GM23338 (cell line): ENCODE measurements at regions not wholly inside any gene's neighbourhood (a gene's known extent, or its start where the extent isn't known, plus 50 kb on each side); places are given as distances from the start of the nearest gene placed in this dataset.

ENCODE experiments used
- ATAC-seq: fragments of 200-7000 bp; cut with Tn5 transposase; 3 replicates; pipeline ENCODE4 v1.9.1; 2020
- DNase-seq: peaks from one replicate; pipeline ENCODE4 v3.0.0-alpha.2; 2015; ENCODE audit warnings: low spot score
- H2AFZ ChIP-seq: fragments of 200-600 bp; sonication (generic); 2 replicates; pipeline ENCODE4 v1.8.0; 2016; ENCODE audit warnings: antibody characterized with exemption, mild to moderate bottlenecking, moderate library complexity
- H3F3A ChIP-seq: fragments of 200-600 bp; sonication (generic); replicated peaks from 2 replicates; pipeline ENCODE4 v1.8.0; 2017; ENCODE audit warnings: antibody characterized with exemption, mixed run types, low read depth
- H3K27ac ChIP-seq: fragments of 200-600 bp; sonication (generic); 2 replicates; pipeline ENCODE4 v1.6.1; 2016; ENCODE audit warnings: low read depth
- H3K27me3 ChIP-seq: fragments of 200-600 bp; sonication (generic); 2 replicates; pipeline ENCODE4 v1.8.0; 2016; ENCODE audit warnings: mild to moderate bottlenecking, mixed run types, moderate library complexity; ENCODE audit not compliant: insufficient read depth
- H3K36me3 ChIP-seq: fragments of 200-600 bp; sonication (generic); 2 replicates; pipeline ENCODE4 v1.8.0; 2016; ENCODE audit warnings: mild to moderate bottlenecking; ENCODE audit not compliant: insufficient read depth
- H3K4me1 ChIP-seq: fragments of 200-600 bp; sonication (generic); 2 replicates; pipeline ENCODE4 v1.8.0; 2016; ENCODE audit warnings: mild to moderate bottlenecking, moderate library complexity; ENCODE audit not compliant: insufficient read depth
- H3K4me2 ChIP-seq: fragments of 200-600 bp; sonication (generic); 2 replicates; pipeline ENCODE4 v1.7.1; 2017; ENCODE audit warnings: mixed run types
- H3K4me3 ChIP-seq: fragments of 200-600 bp; sonication (generic); 2 replicates; pipeline ENCODE4 v1.6.1; 2016; ENCODE audit warnings: mixed run types
- H3K79me2 ChIP-seq: fragments of 200-600 bp; sonication (generic); replicated peaks from 2 replicates; pipeline ENCODE4 v1.8.0; 2017; ENCODE audit warnings: mild to moderate bottlenecking; ENCODE audit not compliant: insufficient read depth
- H3K9me2 ChIP-seq: fragments of 200-600 bp; sonication (generic); 2 replicates; pipeline ENCODE4 v1.8.0; 2017; ENCODE audit not compliant: insufficient read depth
- H4K20me1 ChIP-seq: fragments of 200-600 bp; sonication (generic); replicated peaks from 2 replicates; pipeline ENCODE4 v1.8.0; 2017; ENCODE audit warnings: mild to moderate bottlenecking; ENCODE audit not compliant: insufficient read depth
- H3K27ac Mint-ChIP-seq: 2 replicates; pipeline ENCODE4 v1.8.0; 2020; ENCODE audit warnings: inconsistent platforms, mild to moderate bottlenecking, moderate library complexity, mixed read lengths
- H3K27me3 Mint-ChIP-seq: 3 replicates; pipeline ENCODE4 v1.8.0; 2022; ENCODE audit warnings: low read depth, mild to moderate bottlenecking, moderate library complexity, mixed read lengths, inconsistent platforms; ENCODE audit not compliant: insufficient read depth, poor library complexity
- H3K36me3 Mint-ChIP-seq: 3 replicates; pipeline ENCODE4 v1.8.0; 2021; ENCODE audit warnings: low read depth, mild to moderate bottlenecking, inconsistent platforms, moderate library complexity, mixed read lengths
- H3K4me1 Mint-ChIP-seq: 3 replicates; pipeline ENCODE4 v1.8.0; 2020; ENCODE audit warnings: mild to moderate bottlenecking, inconsistent platforms, mixed read lengths
- H3K4me3 Mint-ChIP-seq: 3 replicates; pipeline ENCODE4 v1.8.0; 2021; ENCODE audit warnings: moderate library complexity, mild to moderate bottlenecking, inconsistent platforms, mixed read lengths
- H3K9me3 Mint-ChIP-seq: 3 replicates; pipeline ENCODE4 v1.8.0; 2020; ENCODE audit warnings: moderate library complexity, mild to moderate bottlenecking, inconsistent platforms, mixed read lengths
- CREB1 ChIP-seq: fragments of 250-450 bp; sonication (Bioruptor Pico); IDR thresholded peaks from 2 replicates; pipeline ENCODE4 v1.5.0; 2020; ENCODE audit warnings: low read depth, mild to moderate bottlenecking, moderate library complexity
- EZH2 ChIP-seq: fragments of 200-600 bp; sonication (generic); IDR thresholded peaks from one replicate; pipeline ENCODE4 v1.8.0; 2017; ENCODE audit warnings: antibody characterized with exemption, mild to moderate bottlenecking, low read depth; ENCODE audit not compliant: unreplicated experiment
- EZH2phosphoT487 ChIP-seq: fragments of 200-600 bp; sonication (generic); IDR thresholded peaks from one replicate; pipeline ENCODE4 v1.8.1; 2018; ENCODE audit warnings: antibody characterized with exemption; ENCODE audit not compliant: unreplicated experiment
- JUNB ChIP-seq: IDR thresholded peaks from one replicate; pipeline ENCODE4 v1.6.1; 2016; ENCODE audit warnings: antibody characterized with exemption; ENCODE audit not compliant: unreplicated experiment
- NANOG ChIP-seq: IDR thresholded peaks from 2 replicates; pipeline ENCODE4 v1.6.1; 2016; ENCODE audit warnings: antibody characterized with exemption, borderline replicate concordance
- POLR2AphosphoS5 ChIP-seq: IDR thresholded peaks from 2 replicates; pipeline ENCODE4 v1.6.1; 2016; ENCODE audit warnings: antibody characterized with exemption, low read depth
- STAT1 ChIP-seq: IDR thresholded peaks from one replicate; pipeline ENCODE4 v1.6.1; 2016; ENCODE audit warnings: antibody characterized with exemption; ENCODE audit not compliant: unreplicated experiment
- ZNF114 ChIP-seq: fragments of 250-450 bp; sonication (Bioruptor Pico); IDR thresholded peaks from 2 replicates; pipeline ENCODE4 v1.5.0; 2020; ENCODE audit warnings: mild to moderate bottlenecking, moderate library complexity
- TF ChIP-seq, protein P1 (sequence below): IDR thresholded peaks from 2 replicates; pipeline ENCODE4 v1.6.1; 2016; ENCODE audit warnings: antibody characterized with exemption
- TF ChIP-seq, protein P2 (sequence below), 2 experiments: fragments of 200-600 bp in 1 of 2; sonication (generic) in 1 of 2; conservative IDR thresholded peaks; 2 replicates each; pipeline versions ENCODE4 v1.5.1 to v1.6.1; 2016 to 2017; ENCODE audit warnings: antibody characterized with exemption in 2 of 2, low read depth in 2 of 2, mild to moderate bottlenecking in 2 of 2, moderate library complexity in 1 of 2
- TF ChIP-seq, protein P3 (sequence below): IDR thresholded peaks from one replicate; pipeline ENCODE4 v1.6.1; 2018; ENCODE audit warnings: antibody characterized with exemption; ENCODE audit not compliant: unreplicated experiment
- TF ChIP-seq, protein P4 (sequence below): fragments of 250-450 bp; sonication (Bioruptor Pico); IDR thresholded peaks from 2 replicates; pipeline ENCODE4 v1.5.0; 2020; ENCODE audit warnings: mild to moderate bottlenecking, moderate library complexity

DNA sequence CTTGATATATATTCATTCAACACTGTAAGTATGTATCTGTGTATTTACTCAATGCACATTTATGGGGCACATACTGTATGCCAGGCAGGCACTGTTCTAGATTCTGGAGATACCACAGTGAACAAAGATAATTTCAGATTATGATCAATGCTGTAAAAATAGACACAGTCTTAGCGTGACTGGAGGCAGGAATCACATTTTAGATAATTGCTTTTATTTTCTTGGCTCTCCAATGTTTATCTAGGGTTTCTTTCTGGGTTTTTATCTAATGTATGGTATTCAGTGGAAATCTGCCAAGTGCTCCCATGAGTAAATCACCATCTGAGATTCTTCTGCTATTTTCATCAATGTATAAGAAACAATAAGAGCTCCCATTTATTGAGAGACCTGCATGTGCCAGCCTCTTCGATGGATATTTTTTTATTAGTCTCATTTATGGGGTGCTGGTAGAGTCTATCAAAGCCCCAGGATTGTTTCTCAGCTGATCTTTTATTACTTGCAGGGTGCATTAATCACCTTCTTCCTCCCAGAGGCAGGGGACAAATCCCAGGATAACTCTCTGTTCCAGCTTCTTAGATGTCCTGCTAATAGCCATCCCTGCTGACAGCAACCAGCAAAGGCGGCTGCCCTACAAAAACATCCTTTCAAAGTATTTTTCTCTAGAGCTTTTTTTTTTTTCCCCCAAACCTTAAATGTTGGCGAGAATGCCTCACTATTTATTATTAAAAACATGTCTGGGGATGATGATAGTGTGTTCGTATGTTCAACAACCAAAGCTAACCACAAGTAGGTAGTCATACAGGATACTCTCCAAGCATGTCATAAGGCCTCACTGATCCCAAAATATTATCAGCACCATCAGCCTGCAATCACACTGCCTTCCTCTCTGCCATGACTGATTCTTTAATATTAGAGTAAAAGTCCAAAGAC is 331.0 kb upstream of the RASGRP1 start (continued):
- TF ChIP-seq EZH2 (no peak), POLR2AphosphoS5 (no peak), EZH2phosphoT487 (no peak), CREB1 (CRISPR knock-in tag) (no peak), NANOG (no peak), STAT1 (no peak), ZNF114 (CRISPR knock-in tag) (no peak), JUNB (no peak)
- TF ChIP-seq, protein P1, sequence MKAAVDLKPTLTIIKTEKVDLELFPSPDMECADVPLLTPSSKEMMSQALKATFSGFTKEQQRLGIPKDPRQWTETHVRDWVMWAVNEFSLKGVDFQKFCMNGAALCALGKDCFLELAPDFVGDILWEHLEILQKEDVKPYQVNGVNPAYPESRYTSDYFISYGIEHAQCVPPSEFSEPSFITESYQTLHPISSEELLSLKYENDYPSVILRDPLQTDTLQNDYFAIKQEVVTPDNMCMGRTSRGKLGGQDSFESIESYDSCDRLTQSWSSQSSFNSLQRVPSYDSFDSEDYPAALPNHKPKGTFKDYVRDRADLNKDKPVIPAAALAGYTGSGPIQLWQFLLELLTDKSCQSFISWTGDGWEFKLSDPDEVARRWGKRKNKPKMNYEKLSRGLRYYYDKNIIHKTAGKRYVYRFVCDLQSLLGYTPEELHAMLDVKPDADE = no peak

DNA sequence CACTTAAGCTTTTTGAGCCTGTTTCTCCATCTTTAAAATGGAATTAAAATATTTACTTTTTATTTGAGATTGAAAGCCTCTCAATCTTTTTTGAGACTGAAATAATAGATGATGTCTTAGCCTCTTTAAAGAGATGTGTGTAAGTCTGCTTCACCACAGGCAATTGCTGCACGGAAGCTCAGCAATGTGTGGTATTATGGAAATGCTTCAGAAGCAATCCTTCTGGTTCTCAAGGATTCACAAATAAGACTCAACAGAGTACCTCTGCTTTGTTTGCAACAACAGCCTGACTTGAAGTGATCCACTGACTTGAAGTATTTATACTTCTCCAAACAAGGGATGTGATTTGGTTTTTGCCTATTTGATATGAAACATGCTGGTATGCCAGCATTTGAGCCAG is 332.0 kb upstream of the RASGRP1 start:
- Histone ChIP-seq H3K4me3 (no peak overlapping the region), H3K27ac (no peak overlapping the region), H3K27me3 (no peaks in the 10 kb centered on the region), H3K4me1 (no peaks in the 10 kb centered on the region), H3K4me2 (no peak overlapping the region), H2AFZ (no peak overlapping the region), H4K20me1 (no peaks in the 10 kb centered on the region), H3K9me2 (0 out of 2 replicates have a peak, but pooled peaks cover 7% of the 10 kb centered on the region), H3K79me2 (no peaks in the 10 kb centered on the region), H3F3A (no peaks in the 10 kb centered on the region), H3K36me3 (no peaks in the 10 kb centered on the region)
- peaks cover 3% of the 10 kb centered on the region for H3K27me3 Mint-ChIP-seq
- ATAC-seq = no peak
- peaks cover 4% of the 10 kb centered on the region for H3K9me3 Mint-ChIP-seq
- no peak overlapping the region for H3K27ac Mint-ChIP-seq
- H3K36me3 Mint-ChIP-seq = no peaks in the 10 kb centered on the region
- H3K4me3 Mint-ChIP-seq = no peak overlapping the region
- 0 out of 3 replicates have a peak, but pooled peaks cover 2% of the 10 kb centered on the region for H3K4me1 Mint-ChIP-seq
- no peak for DNase-seq
- TF ChIP-seq, protein P2, sequence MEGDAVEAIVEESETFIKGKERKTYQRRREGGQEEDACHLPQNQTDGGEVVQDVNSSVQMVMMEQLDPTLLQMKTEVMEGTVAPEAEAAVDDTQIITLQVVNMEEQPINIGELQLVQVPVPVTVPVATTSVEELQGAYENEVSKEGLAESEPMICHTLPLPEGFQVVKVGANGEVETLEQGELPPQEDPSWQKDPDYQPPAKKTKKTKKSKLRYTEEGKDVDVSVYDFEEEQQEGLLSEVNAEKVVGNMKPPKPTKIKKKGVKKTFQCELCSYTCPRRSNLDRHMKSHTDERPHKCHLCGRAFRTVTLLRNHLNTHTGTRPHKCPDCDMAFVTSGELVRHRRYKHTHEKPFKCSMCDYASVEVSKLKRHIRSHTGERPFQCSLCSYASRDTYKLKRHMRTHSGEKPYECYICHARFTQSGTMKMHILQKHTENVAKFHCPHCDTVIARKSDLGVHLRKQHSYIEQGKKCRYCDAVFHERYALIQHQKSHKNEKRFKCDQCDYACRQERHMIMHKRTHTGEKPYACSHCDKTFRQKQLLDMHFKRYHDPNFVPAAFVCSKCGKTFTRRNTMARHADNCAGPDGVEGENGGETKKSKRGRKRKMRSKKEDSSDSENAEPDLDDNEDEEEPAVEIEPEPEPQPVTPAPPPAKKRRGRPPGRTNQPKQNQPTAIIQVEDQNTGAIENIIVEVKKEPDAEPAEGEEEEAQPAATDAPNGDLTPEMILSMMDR (conservative IDR thresholded peaks at IDR 0.05; ENCODE audit: low read depth in 2 of 2) = no peak
- TF ChIP-seq NANOG (no peak), EZH2phosphoT487 (no peak), JUNB (no peak), ZNF114 (CRISPR knock-in tag) (no peak)
- TF ChIP-seq, protein P3, sequence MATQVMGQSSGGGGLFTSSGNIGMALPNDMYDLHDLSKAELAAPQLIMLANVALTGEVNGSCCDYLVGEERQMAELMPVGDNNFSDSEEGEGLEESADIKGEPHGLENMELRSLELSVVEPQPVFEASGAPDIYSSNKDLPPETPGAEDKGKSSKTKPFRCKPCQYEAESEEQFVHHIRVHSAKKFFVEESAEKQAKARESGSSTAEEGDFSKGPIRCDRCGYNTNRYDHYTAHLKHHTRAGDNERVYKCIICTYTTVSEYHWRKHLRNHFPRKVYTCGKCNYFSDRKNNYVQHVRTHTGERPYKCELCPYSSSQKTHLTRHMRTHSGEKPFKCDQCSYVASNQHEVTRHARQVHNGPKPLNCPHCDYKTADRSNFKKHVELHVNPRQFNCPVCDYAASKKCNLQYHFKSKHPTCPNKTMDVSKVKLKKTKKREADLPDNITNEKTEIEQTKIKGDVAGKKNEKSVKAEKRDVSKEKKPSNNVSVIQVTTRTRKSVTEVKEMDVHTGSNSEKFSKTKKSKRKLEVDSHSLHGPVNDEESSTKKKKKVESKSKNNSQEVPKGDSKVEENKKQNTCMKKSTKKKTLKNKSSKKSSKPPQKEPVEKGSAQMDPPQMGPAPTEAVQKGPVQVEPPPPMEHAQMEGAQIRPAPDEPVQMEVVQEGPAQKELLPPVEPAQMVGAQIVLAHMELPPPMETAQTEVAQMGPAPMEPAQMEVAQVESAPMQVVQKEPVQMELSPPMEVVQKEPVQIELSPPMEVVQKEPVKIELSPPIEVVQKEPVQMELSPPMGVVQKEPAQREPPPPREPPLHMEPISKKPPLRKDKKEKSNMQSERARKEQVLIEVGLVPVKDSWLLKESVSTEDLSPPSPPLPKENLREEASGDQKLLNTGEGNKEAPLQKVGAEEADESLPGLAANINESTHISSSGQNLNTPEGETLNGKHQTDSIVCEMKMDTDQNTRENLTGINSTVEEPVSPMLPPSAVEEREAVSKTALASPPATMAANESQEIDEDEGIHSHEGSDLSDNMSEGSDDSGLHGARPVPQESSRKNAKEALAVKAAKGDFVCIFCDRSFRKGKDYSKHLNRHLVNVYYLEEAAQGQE = no peak
- TF ChIP-seq, protein P4, sequence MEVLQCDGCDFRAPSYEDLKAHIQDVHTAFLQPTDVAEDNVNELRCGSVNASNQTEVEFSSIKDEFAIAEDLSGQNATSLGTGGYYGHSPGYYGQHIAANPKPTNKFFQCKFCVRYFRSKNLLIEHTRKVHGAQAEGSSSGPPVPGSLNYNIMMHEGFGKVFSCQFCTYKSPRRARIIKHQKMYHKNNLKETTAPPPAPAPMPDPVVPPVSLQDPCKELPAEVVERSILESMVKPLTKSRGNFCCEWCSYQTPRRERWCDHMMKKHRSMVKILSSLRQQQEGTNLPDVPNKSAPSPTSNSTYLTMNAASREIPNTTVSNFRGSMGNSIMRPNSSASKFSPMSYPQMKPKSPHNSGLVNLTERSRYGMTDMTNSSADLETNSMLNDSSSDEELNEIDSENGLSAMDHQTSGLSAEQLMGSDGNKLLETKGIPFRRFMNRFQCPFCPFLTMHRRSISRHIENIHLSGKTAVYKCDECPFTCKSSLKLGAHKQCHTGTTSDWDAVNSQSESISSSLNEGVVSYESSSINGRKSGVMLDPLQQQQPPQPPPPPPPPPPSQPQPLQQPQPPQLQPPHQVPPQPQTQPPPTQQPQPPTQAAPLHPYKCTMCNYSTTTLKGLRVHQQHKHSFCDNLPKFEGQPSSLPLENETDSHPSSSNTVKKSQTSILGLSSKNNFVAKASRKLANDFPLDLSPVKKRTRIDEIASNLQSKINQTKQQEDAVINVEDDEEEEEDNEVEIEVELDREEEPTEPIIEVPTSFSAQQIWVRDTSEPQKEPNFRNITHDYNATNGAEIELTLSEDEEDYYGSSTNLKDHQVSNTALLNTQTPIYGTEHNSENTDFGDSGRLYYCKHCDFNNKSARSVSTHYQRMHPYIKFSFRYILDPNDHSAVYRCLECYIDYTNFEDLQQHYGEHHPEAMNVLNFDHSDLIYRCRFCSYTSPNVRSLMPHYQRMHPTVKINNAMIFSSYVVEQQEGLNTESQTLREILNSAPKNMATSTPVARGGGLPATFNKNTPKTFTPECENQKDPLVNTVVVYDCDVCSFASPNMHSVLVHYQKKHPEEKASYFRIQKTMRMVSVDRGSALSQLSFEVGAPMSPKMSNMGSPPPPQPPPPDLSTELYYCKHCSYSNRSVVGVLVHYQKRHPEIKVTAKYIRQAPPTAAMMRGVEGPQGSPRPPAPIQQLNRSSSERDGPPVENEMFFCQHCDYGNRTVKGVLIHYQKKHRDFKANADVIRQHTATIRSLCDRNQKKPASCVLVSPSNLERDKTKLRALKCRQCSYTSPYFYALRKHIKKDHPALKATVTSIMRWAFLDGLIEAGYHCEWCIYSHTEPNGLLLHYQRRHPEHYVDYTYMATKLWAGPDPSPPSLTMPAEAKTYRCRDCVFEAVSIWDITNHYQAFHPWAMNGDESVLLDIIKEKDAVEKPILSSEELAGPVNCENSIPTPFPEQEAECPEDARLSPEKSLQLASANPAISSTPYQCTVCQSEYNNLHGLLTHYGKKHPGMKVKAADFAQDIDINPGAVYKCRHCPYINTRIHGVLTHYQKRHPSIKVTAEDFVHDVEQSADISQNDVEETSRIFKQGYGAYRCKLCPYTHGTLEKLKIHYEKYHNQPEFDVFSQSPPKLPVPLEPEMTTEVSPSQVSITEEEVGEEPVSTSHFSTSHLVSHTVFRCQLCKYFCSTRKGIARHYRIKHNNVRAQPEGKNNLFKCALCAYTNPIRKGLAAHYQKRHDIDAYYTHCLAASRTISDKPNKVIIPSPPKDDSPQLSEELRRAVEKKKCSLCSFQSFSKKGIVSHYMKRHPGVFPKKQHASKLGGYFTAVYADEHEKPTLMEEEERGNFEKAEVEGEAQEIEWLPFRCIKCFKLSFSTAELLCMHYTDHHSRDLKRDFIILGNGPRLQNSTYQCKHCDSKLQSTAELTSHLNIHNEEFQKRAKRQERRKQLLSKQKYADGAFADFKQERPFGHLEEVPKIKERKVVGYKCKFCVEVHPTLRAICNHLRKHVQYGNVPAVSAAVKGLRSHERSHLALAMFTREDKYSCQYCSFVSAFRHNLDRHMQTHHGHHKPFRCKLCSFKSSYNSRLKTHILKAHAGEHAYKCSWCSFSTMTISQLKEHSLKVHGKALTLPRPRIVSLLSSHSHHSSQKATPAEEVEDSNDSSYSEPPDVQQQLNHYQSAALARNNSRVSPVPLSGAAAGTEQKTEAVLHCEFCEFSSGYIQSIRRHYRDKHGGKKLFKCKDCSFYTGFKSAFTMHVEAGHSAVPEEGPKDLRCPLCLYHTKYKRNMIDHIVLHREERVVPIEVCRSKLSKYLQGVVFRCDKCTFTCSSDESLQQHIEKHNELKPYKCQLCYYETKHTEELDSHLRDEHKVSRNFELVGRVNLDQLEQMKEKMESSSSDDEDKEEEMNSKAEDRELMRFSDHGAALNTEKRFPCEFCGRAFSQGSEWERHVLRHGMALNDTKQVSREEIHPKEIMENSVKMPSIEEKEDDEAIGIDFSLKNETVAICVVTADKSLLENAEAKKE = no peak
